Liver (tissue), 7 donors: ENCODE measurements at regions not wholly inside any gene's neighbourhood (a gene's known extent, or its start where the extent isn't known, plus 50 kb on each side); places are given as distances from the start of the nearest gene placed in this dataset.

ENCODE experiments used
- DNase-seq: peaks from one replicate; pipeline ENCODE4 v3.0.0-alpha.2; 2017; ENCODE audit warnings: low spot score
- H3K27ac ChIP-seq, 2 donors: one replicate each; pipeline ENCODE4 v1.7.0; 2013; ENCODE audit warnings: inconsistent platforms in 2 of 2, low read length in 2 of 2, control low read depth in 1 of 2, low read depth in 1 of 2, mild to moderate bottlenecking in 1 of 2
- H3K27me3 ChIP-seq, 4 donors: one replicate each; pipeline versions ENCODE4 v1.6.1 to v1.7.0; 2013; ENCODE audit warnings: low read length in 3 of 4, inconsistent platforms in 1 of 4, mild to moderate bottlenecking in 1 of 4, moderate library complexity in 1 of 4; ENCODE audit not compliant: control insufficient read depth in 4 of 4, insufficient read depth in 4 of 4
- H3K36me3 ChIP-seq, 4 donors: one replicate each; pipeline versions ENCODE4 v1.6.1 to v1.7.0; 2013; ENCODE audit warnings: low read length in 3 of 4, mild to moderate bottlenecking in 3 of 4, low read depth in 1 of 4, moderate library complexity in 1 of 4; ENCODE audit not compliant: control insufficient read depth in 4 of 4, insufficient read depth in 3 of 4
- H3K4me1 ChIP-seq, 4 donors: one replicate each; pipeline versions ENCODE4 v1.6.1 to v1.7.0; 2013; ENCODE audit warnings: low read length in 3 of 4, mild to moderate bottlenecking in 3 of 4, moderate library complexity in 1 of 4; ENCODE audit not compliant: control insufficient read depth in 4 of 4, insufficient read depth in 4 of 4
- H3K4me3 ChIP-seq, 3 donors: one replicate each; pipeline versions ENCODE4 v1.6.1 to v1.7.0; 2013; ENCODE audit warnings: low read length in 3 of 3, control low read depth in 1 of 3, low read depth in 1 of 3, mild to moderate bottlenecking in 1 of 3
- H3K9ac ChIP-seq, 2 donors: one replicate each; pipeline ENCODE4 v1.7.0; 2013; ENCODE audit warnings: low read length in 2 of 2, mild to moderate bottlenecking in 2 of 2, moderate library complexity in 2 of 2, control low read depth in 1 of 2, low read depth in 1 of 2
- H3K9me3 ChIP-seq, 4 donors: one replicate each; pipeline versions ENCODE4 v1.6.1 to v1.7.0; 2013; ENCODE audit warnings: low read length in 3 of 4; ENCODE audit not compliant: control insufficient read depth in 4 of 4
- EGR1 ChIP-seq, 2 donors: IDR thresholded peaks; 2 replicates each; pipeline ENCODE4 v1.6.1; 2016 to 2018; ENCODE audit warnings: antibody characterized with exemption in 2 of 2, low read depth in 2 of 2
- FOXA1 ChIP-seq: IDR thresholded peaks from 2 replicates; pipeline ENCODE4 v1.6.1; 2016; ENCODE audit warnings: antibody characterized with exemption
- FOXA2 ChIP-seq: IDR thresholded peaks from 2 replicates; pipeline ENCODE4 v1.6.1; 2016; ENCODE audit warnings: antibody characterized with exemption
- GABPA ChIP-seq, 2 donors: IDR thresholded peaks in 1 of 2; conservative IDR thresholded peaks in 1 of 2; 2 replicates each; pipeline ENCODE4 v1.6.1; 2016; ENCODE audit warnings: antibody characterized with exemption in 2 of 2, mild to moderate bottlenecking in 1 of 2, moderate library complexity in 1 of 2
- HNF4A ChIP-seq, 2 donors: conservative IDR thresholded peaks; 2 replicates each; pipeline ENCODE4 v1.6.1; 2016; ENCODE audit warnings: antibody characterized with exemption in 2 of 2, mild to moderate bottlenecking in 2 of 2
- HNF4G ChIP-seq: IDR thresholded peaks from 2 replicates; pipeline ENCODE4 v1.6.1; 2016; ENCODE audit warnings: antibody characterized with exemption
- JUND ChIP-seq, 2 donors: IDR thresholded peaks; 2 replicates each; pipeline ENCODE4 v1.6.1; 2016; ENCODE audit warnings: antibody characterized with exemption in 2 of 2
- NR2F2 ChIP-seq: IDR thresholded peaks from 2 replicates; pipeline ENCODE4 v1.6.1; 2016; ENCODE audit warnings: antibody characterized with exemption
- RAD21 ChIP-seq, 2 donors: IDR thresholded peaks; 2 replicates each; pipeline ENCODE4 v1.6.1; 2016; ENCODE audit warnings: antibody characterized with exemption in 2 of 2, mild to moderate bottlenecking in 2 of 2
- RXRA ChIP-seq, 2 donors: IDR thresholded peaks; 2 replicates each; pipeline ENCODE4 v1.6.1; 2017 to 2018; ENCODE audit warnings: antibody characterized with exemption in 2 of 2, mild to moderate bottlenecking in 1 of 2
- SP1 ChIP-seq: IDR thresholded peaks from 2 replicates; pipeline ENCODE4 v1.6.1; 2018; ENCODE audit warnings: antibody characterized with exemption, mild to moderate bottlenecking
- TAF1 ChIP-seq: conservative IDR thresholded peaks from 2 replicates; pipeline ENCODE4 v1.6.1; 2016; ENCODE audit warnings: antibody characterized with exemption, mild to moderate bottlenecking
- YY1 ChIP-seq: IDR thresholded peaks from 2 replicates; pipeline ENCODE4 v1.6.1; 2016; ENCODE audit warnings: antibody characterized with exemption, mild to moderate bottlenecking
- TF ChIP-seq, protein P1 (sequence below): fragments of 150-350 bp; IDR thresholded peaks from 2 replicates; pipeline ENCODE4 v1.5.1; 2017; ENCODE audit warnings: improper control_type of control experiment, low read depth, low read length; ENCODE audit not compliant: missing input control
- TF ChIP-seq, protein P2 (sequence below): IDR thresholded peaks from 2 replicates; pipeline ENCODE4 v1.6.1; 2016; ENCODE audit warnings: antibody characterized with exemption, mild to moderate bottlenecking
- TF ChIP-seq, protein P3 (sequence below): IDR thresholded peaks from 2 replicates; pipeline ENCODE4 v1.6.1; 2016; ENCODE audit warnings: antibody characterized with exemption
- TF ChIP-seq, protein P4 (sequence below): IDR thresholded peaks from 2 replicates; pipeline ENCODE4 v1.6.1; 2016; ENCODE audit warnings: antibody characterized with exemption
- TF ChIP-seq, protein P5 (sequence below): IDR thresholded peaks from 2 replicates; pipeline ENCODE4 v1.6.1; 2016; ENCODE audit warnings: antibody characterized with exemption
- donor health status: healthy.
- donor health status: healthy.
- donor health status: healthy.
- donor health status: healthy.

DNA sequence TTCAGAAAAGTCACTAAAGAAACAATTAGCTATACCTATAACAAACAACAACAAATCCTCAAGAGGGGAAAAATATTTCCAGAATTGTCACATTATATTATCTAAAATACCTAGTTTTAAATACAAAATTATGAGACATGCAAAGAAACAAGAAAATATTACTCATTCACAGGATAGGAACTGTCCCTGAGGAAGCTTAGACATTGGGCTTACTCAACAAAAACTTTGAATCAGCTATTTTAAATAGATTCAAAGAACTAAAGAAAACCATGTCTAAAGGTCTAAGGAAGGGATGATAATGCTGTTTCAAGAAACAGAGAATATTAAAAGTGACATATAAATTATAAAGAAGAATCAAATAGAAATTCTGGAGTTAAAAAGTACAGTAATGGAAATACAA is 131.9 kb upstream of the ZNF516 start:
- Histone ChIP-seq H3K36me3 (no peaks in the 10 kb centered on the region), H3K9ac (no peak overlapping the region), H3K4me1 (peaks cover 0 to 4% (median 3%) of the 10 kb centered on the region in 4 donors), H3K27me3 (no peaks in the 10 kb centered on the region), H3K9me3 (no peaks in the 10 kb centered on the region), H3K27ac (no peak overlapping the region), H3K4me3 (no peak overlapping the region)
- TF ChIP-seq YY1 (no peak), FOXA1 (no peak), TAF1 (no peak), FOXA2 (no peak), NR2F2 (no peak), SP1 (no peak), JUND (IDR thresholded peaks at IDR 0.05) (no peak), HNF4A (conservative IDR thresholded peaks at IDR 0.05) (no peak), EGR1 (IDR thresholded peaks at IDR 0.05; ENCODE audit: low read depth in 2 of 2) (no peak), RXRA (IDR thresholded peaks at IDR 0.05) (no peak), HNF4G (no peak), RAD21 (IDR thresholded peaks at IDR 0.05) (no peak), GABPA (IDR thresholded peaks at IDR 0.05 in 1 of 2, conservative IDR thresholded peaks at IDR 0.05 in 1 of 2) (no peak)
- TF ChIP-seq, protein P1, sequence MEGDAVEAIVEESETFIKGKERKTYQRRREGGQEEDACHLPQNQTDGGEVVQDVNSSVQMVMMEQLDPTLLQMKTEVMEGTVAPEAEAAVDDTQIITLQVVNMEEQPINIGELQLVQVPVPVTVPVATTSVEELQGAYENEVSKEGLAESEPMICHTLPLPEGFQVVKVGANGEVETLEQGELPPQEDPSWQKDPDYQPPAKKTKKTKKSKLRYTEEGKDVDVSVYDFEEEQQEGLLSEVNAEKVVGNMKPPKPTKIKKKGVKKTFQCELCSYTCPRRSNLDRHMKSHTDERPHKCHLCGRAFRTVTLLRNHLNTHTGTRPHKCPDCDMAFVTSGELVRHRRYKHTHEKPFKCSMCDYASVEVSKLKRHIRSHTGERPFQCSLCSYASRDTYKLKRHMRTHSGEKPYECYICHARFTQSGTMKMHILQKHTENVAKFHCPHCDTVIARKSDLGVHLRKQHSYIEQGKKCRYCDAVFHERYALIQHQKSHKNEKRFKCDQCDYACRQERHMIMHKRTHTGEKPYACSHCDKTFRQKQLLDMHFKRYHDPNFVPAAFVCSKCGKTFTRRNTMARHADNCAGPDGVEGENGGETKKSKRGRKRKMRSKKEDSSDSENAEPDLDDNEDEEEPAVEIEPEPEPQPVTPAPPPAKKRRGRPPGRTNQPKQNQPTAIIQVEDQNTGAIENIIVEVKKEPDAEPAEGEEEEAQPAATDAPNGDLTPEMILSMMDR: no peak
- TF ChIP-seq, protein P2, sequence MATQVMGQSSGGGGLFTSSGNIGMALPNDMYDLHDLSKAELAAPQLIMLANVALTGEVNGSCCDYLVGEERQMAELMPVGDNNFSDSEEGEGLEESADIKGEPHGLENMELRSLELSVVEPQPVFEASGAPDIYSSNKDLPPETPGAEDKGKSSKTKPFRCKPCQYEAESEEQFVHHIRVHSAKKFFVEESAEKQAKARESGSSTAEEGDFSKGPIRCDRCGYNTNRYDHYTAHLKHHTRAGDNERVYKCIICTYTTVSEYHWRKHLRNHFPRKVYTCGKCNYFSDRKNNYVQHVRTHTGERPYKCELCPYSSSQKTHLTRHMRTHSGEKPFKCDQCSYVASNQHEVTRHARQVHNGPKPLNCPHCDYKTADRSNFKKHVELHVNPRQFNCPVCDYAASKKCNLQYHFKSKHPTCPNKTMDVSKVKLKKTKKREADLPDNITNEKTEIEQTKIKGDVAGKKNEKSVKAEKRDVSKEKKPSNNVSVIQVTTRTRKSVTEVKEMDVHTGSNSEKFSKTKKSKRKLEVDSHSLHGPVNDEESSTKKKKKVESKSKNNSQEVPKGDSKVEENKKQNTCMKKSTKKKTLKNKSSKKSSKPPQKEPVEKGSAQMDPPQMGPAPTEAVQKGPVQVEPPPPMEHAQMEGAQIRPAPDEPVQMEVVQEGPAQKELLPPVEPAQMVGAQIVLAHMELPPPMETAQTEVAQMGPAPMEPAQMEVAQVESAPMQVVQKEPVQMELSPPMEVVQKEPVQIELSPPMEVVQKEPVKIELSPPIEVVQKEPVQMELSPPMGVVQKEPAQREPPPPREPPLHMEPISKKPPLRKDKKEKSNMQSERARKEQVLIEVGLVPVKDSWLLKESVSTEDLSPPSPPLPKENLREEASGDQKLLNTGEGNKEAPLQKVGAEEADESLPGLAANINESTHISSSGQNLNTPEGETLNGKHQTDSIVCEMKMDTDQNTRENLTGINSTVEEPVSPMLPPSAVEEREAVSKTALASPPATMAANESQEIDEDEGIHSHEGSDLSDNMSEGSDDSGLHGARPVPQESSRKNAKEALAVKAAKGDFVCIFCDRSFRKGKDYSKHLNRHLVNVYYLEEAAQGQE: no peak
- TF ChIP-seq, protein P3, sequence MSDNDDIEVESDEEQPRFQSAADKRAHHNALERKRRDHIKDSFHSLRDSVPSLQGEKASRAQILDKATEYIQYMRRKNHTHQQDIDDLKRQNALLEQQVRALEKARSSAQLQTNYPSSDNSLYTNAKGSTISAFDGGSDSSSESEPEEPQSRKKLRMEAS: no peak
- TF ChIP-seq, protein P4, sequence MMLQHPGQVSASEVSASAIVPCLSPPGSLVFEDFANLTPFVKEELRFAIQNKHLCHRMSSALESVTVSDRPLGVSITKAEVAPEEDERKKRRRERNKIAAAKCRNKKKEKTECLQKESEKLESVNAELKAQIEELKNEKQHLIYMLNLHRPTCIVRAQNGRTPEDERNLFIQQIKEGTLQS: no peak
- TF ChIP-seq, protein P5, sequence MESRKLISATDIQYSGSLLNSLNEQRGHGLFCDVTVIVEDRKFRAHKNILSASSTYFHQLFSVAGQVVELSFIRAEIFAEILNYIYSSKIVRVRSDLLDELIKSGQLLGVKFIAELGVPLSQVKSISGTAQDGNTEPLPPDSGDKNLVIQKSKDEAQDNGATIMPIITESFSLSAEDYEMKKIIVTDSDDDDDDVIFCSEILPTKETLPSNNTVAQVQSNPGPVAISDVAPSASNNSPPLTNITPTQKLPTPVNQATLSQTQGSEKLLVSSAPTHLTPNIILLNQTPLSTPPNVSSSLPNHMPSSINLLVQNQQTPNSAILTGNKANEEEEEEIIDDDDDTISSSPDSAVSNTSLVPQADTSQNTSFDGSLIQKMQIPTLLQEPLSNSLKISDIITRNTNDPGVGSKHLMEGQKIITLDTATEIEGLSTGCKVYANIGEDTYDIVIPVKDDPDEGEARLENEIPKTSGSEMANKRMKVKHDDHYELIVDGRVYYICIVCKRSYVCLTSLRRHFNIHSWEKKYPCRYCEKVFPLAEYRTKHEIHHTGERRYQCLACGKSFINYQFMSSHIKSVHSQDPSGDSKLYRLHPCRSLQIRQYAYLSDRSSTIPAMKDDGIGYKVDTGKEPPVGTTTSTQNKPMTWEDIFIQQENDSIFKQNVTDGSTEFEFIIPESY: no peak
- DNase-seq: no peak
